ENCODE measurements at regions not wholly inside any gene's neighbourhood (a gene's known extent, or its start where the extent isn't known, plus 50 kb on each side); places are given as distances from the start of the nearest gene placed in this dataset.

DNA sequence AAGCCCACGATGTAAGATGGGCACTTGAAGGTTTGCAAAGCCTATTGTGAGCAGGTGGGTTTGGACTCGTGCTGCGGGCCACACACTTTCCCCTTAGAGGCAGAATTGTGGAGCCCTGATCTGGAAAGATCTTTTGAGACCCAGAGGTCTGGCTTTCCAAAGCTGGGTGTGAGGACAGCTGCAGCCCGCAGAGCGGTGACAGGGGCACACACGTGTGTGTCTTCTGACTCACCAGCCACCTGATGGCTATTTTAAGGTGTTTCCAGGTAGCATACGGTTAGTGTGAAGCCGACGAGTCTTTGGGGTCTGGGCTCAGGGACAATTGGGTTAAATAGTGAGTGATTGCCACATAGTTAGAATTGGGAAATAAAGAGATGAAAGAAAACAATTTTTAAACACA is 108.9 kb upstream of the GSE1 start:
- intact Hi-C loops (cut with micrococcal nuclease), result no loop called here
- H3K36me3 Mint-ChIP-seq, result no peaks in the 10 kb centered on the region
- Histone ChIP-seq H3K9me3 (ENCODE audit: control insufficient read depth, insufficient read depth, low read length) (no peaks in the 10 kb centered on the region), H3K36me3 (ENCODE audit: control insufficient read depth, insufficient read depth, low read length) (no peaks in the 10 kb centered on the region), H3K27ac (ENCODE audit: low read length) (no peak overlapping the region), H3K4me1 (ENCODE audit: control insufficient read depth, insufficient read depth, low read length) (no peaks in the 10 kb centered on the region), H3K27me3 (ENCODE audit: control insufficient read depth, insufficient read depth, low read length) (no peaks in the 10 kb centered on the region), H3K4me3 (ENCODE audit: low read length) (no peak overlapping the region)
- H3K4me1 Mint-ChIP-seq, result peaks cover 0 to 7% of the 10 kb centered on the region in 2 donors
- 94% methylated on average over 9 of the region's 9 CpGs for WGBS (ENCODE audit: insufficient coverage)
- DNase-seq (no peak), ATAC-seq (no peak)
- no peak overlapping the region for H3K4me3 Mint-ChIP-seq
- no peaks in the 10 kb centered on the region for H3K9me3 Mint-ChIP-seq
- peaks cover 0 to 4% of the 10 kb centered on the region in 2 donors for H3K27me3 Mint-ChIP-seq (ENCODE audit: low read depth in 2 of 2)
- no peak overlapping the region for H3K27ac Mint-ChIP-seq
- TF ChIP-seq, protein P1, sequence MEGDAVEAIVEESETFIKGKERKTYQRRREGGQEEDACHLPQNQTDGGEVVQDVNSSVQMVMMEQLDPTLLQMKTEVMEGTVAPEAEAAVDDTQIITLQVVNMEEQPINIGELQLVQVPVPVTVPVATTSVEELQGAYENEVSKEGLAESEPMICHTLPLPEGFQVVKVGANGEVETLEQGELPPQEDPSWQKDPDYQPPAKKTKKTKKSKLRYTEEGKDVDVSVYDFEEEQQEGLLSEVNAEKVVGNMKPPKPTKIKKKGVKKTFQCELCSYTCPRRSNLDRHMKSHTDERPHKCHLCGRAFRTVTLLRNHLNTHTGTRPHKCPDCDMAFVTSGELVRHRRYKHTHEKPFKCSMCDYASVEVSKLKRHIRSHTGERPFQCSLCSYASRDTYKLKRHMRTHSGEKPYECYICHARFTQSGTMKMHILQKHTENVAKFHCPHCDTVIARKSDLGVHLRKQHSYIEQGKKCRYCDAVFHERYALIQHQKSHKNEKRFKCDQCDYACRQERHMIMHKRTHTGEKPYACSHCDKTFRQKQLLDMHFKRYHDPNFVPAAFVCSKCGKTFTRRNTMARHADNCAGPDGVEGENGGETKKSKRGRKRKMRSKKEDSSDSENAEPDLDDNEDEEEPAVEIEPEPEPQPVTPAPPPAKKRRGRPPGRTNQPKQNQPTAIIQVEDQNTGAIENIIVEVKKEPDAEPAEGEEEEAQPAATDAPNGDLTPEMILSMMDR (IDR thresholded peaks at IDR 0.05), result no peak

DNA sequence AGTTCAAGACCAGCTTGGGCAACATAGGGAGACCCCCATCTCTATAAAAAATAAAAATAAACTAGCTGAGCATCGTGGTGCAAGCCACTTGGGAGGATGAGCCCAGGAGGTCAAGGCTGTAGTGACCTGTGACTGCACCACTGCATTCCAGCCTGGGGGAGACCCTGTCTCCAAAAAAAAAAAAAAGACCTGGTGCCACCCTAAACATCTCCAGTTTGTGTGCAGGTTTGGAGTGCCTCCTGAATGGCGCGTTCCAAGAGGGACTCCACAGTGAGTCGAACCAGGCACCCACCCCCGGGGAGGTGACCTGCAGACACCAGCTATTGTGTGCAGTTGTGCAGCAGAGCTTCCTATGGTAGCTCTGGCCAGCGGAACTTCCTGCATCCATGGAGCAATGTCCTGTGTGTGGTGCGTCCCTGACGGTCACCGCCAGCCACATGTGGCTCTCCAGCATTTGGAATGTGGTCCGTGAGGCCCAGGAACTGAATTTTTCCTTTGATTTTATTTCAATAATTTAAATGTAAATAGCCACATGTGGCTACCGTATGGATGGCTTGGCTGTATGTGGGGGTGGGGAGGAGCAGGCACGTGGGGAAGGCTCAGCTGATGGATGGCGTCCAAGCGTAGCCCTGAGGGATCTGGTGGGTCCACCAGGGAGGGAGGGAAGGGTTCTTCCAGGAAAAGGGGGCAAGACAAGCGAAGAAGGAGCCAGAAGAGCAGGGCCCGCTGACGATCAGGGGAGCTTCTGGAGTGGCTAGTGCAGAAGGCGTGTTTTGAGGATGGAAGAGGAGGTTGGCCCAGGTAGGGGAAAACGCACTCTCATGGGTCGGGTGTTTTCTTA is 107.1 kb upstream of the GSE1 start:
- no peak overlapping the region for H3K4me3 Mint-ChIP-seq
- Histone ChIP-seq H3K27me3 (ENCODE audit: control insufficient read depth, insufficient read depth, low read length) (no peaks in the 10 kb centered on the region), H3K27ac (ENCODE audit: low read length) (no peak overlapping the region), H3K9me3 (ENCODE audit: control insufficient read depth, insufficient read depth, low read length) (no peaks in the 10 kb centered on the region), H3K4me1 (ENCODE audit: control insufficient read depth, insufficient read depth, low read length) (no peaks in the 10 kb centered on the region), H3K36me3 (ENCODE audit: control insufficient read depth, insufficient read depth, low read length) (no peaks in the 10 kb centered on the region), H3K4me3 (ENCODE audit: low read length) (no peak overlapping the region)
- intact Hi-C loops (cut with micrococcal nuclease), result no loop called here
- H3K27ac Mint-ChIP-seq, result no peak overlapping the region
- DNase-seq (no peak), ATAC-seq (no peak)
- TF ChIP-seq, protein P1 (IDR thresholded peaks at IDR 0.05), result no peak
- H3K4me1 Mint-ChIP-seq, result peaks cover 0 to 10% of the 10 kb centered on the region in 2 donors
- H3K27me3 Mint-ChIP-seq (ENCODE audit: low read depth in 2 of 2), result peaks cover 0 to 8% of the 10 kb centered on the region in 2 donors
- H3K9me3 Mint-ChIP-seq, result no peaks in the 10 kb centered on the region
- no peaks in the 10 kb centered on the region for H3K36me3 Mint-ChIP-seq
- 92% methylated on average over 20 of the region's 20 CpGs for WGBS (ENCODE audit: insufficient coverage)

DNA sequence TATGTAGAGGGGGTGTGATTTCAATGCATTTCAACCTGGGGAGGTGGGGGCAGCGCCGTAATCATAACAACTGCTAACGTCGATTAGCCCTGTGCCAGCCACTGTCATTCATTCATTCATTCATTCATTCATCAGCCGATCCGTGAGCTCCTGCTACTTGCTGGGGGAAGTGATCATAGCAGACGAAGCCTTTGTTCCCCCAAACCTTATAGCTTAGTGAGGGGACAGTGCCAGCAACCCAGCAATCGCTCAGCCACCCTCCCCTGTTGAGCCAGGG is 106.5 kb upstream of the GSE1 start:
- Histone ChIP-seq H3K36me3 (ENCODE audit: control insufficient read depth, insufficient read depth, low read length) (no peaks in the 10 kb centered on the region), H3K27me3 (ENCODE audit: control insufficient read depth, insufficient read depth, low read length) (no peaks in the 10 kb centered on the region), H3K4me1 (ENCODE audit: control insufficient read depth, insufficient read depth, low read length) (no peaks in the 10 kb centered on the region), H3K4me3 (ENCODE audit: low read length) (no peak overlapping the region), H3K9me3 (ENCODE audit: control insufficient read depth, insufficient read depth, low read length) (no peaks in the 10 kb centered on the region), H3K27ac (ENCODE audit: low read length) (no peak overlapping the region)
- Mint-ChIP-seq H3K27me3 (ENCODE audit: low read depth in 2 of 2) (peaks cover 0 to 8% of the 10 kb centered on the region in 2 donors), H3K36me3 (no peaks in the 10 kb centered on the region), H3K4me1 (peaks cover 0 to 10% of the 10 kb centered on the region in 2 donors), H3K27ac (no peak overlapping the region), H3K9me3 (no peaks in the 10 kb centered on the region), H3K4me3 (no peak overlapping the region)
- TF ChIP-seq, protein P1 (IDR thresholded peaks at IDR 0.05), result no peak
- intact Hi-C loops (cut with micrococcal nuclease), result no loop called here
- ATAC-seq, result no peak
- DNase-seq, result no peak
- WGBS (ENCODE audit: insufficient coverage), result 94% methylated on average over 8 of the region's 8 CpGs

DNA sequence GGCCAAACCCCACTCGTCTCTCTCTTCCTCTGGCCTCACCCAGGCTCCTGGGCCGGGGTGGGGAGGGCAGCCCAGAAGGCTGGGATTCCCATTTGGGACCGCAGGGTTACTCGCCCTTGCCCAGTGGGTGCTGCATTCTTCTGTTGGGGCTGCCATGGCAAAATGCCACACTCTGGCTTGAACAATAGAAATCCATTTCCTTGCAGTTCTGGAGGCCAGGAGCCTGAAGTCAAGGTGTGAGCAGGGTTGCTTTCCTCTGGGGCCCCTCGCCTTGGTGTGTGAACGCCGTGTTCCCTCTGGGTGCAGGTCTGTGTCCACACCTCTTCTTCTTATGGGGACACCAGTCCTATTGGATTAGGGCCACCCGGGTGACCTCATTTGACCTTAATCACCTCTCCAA is 105.8 kb upstream of the GSE1 start:
- ATAC-seq, result no peak
- no peak overlapping the region for H3K4me3 ChIP-seq (ENCODE audit: low read length)
- Mint-ChIP-seq H3K27ac (no peak overlapping the region), H3K9me3 (no peaks in the 10 kb centered on the region), H3K27me3 (ENCODE audit: low read depth in 2 of 2) (peaks cover 0 to 8% of the 10 kb centered on the region in 2 donors), H3K4me1 (peaks cover 0 to 10% of the 10 kb centered on the region in 2 donors), H3K4me3 (no peak overlapping the region), H3K36me3 (no peaks in the 10 kb centered on the region)
- H3K36me3 ChIP-seq (ENCODE audit: control insufficient read depth, insufficient read depth, low read length), result no peaks in the 10 kb centered on the region
- H3K27me3 ChIP-seq (ENCODE audit: control insufficient read depth, insufficient read depth, low read length), result no peaks in the 10 kb centered on the region
- intact Hi-C loops (cut with micrococcal nuclease), result no loop called here
- H3K27ac ChIP-seq (ENCODE audit: low read length), result no peak overlapping the region
- DNase-seq, result no peak
- H3K4me1 ChIP-seq (ENCODE audit: control insufficient read depth, insufficient read depth, low read length), result no peaks in the 10 kb centered on the region
- no peaks in the 10 kb centered on the region for H3K9me3 ChIP-seq (ENCODE audit: control insufficient read depth, insufficient read depth, low read length)
- TF ChIP-seq, protein P1 (IDR thresholded peaks at IDR 0.05), result no peak
- 84% methylated on average over 8 of the region's 8 CpGs for WGBS (ENCODE audit: insufficient coverage)
